ENCODE measurements at regions not wholly inside any gene's neighbourhood (a gene's known extent, or its start where the extent isn't known, plus 50 kb on each side); places are given as distances from the start of the nearest gene placed in this dataset.

DNA sequence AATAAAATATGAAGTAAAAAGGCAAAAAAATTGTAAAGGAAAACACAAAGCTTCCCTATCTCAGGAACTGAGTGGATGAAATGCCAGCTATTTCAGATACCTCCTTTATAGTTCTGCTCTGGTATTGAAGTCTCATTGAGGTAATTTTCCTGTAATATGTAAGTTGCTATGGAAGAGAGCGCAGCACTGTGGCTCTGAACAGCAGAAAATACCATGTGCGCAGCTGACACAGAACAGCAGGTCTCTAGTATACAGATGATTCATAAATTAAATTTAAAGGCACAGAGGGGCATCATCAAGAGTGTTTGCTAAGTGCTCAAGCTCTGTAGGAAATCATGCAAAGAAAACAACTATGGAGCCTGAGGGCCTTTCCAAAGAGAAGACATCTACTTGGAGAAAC is 315.3 kb upstream of the CDH7 start:
- no peak for TF ChIP-seq POLR2A (IDR thresholded peaks at IDR 0.05; ENCODE audit: low read length)
- no peak for TF ChIP-seq GATA1 (IDR thresholded peaks at IDR 0.05; ENCODE audit: low read depth, low read length)
